Lung (tissue), 11 donors: ENCODE measurements at regions not wholly inside any gene's neighbourhood (a gene's known extent, or its start where the extent isn't known, plus 50 kb on each side); places are given as distances from the start of the nearest gene placed in this dataset.
A peak's percentile ranks its signal among the peaks of the same experiment; 100 is the strongest.

Source experiments
- ATAC-seq: fragments of 200-7000 bp; cut with Tn5 transposase; one replicate; pipeline ENCODE4 v1.9.1; 2020; ENCODE audit warnings: moderate number of reproducible peaks; ENCODE audit not compliant: insufficient read depth, low FRiP score
- DNase-seq, 3 donors: peaks; one replicate each; pipeline ENCODE4 v3.0.0-alpha.2; 2013 to 2017
- H3K27ac ChIP-seq, 2 donors: one replicate each; pipeline ENCODE4 v1.5.1; 2013; ENCODE audit warnings: mild to moderate bottlenecking in 2 of 2, moderate library complexity in 2 of 2, control low read depth in 1 of 2, inconsistent platforms in 1 of 2, low read depth in 1 of 2, low read length in 1 of 2
- H3K27me3 ChIP-seq, 3 donors: one replicate each; pipeline ENCODE4 v1.5.1; 2013; ENCODE audit warnings: low read length in 2 of 3; ENCODE audit not compliant: control insufficient read depth in 3 of 3, insufficient read depth in 3 of 3
- H3K36me3 ChIP-seq, 4 donors: one replicate each; pipeline ENCODE4 v1.5.1; 2013; ENCODE audit warnings: low read length in 4 of 4, mild to moderate bottlenecking in 1 of 4, moderate library complexity in 1 of 4; ENCODE audit not compliant: control insufficient read depth in 4 of 4, insufficient read depth in 4 of 4
- H3K4me1 ChIP-seq, 5 donors: one replicate each; pipeline ENCODE4 v1.5.1; 2013; ENCODE audit warnings: low read length in 5 of 5, mild to moderate bottlenecking in 2 of 5, moderate library complexity in 1 of 5; ENCODE audit not compliant: control insufficient read depth in 5 of 5, insufficient read depth in 5 of 5
- H3K4me3 ChIP-seq: one replicate; pipeline ENCODE4 v1.5.1; 2013; ENCODE audit warnings: mild to moderate bottlenecking, control low read depth, moderate library complexity
- H3K9ac ChIP-seq, 2 donors: one replicate each; pipeline ENCODE4 v1.5.1; 2013; ENCODE audit warnings: low read length in 2 of 2, control low read depth in 1 of 2; ENCODE audit not compliant: insufficient read depth in 1 of 2
- H3K9me3 ChIP-seq, 4 donors: one replicate each; pipeline ENCODE4 v1.5.1; 2013; ENCODE audit warnings: low read length in 3 of 4, mild to moderate bottlenecking in 1 of 4, moderate library complexity in 1 of 4; ENCODE audit not compliant: control insufficient read depth in 4 of 4, insufficient read depth in 3 of 4
- WGBS, 2 donors: extraction: QIAGEN DNeasy Blood & Tissue Kit; methylation state at CpG; one replicate each; pipeline ENCODE4 v1.1.7; 2013; 5-methylcytosine and 5-hydroxymethylcytosine counted together
- TF ChIP-seq, protein P1 (sequence below): IDR thresholded peaks from 2 replicates; pipeline ENCODE4 v1.5.1; 2012; ENCODE audit warnings: mild to moderate bottlenecking; ENCODE audit errors: control extremely low read depth, extremely low read depth
- donor health status: control.
- donor health status: control.
- donor health status: Bipolar disorder and iron deficiency.
- donor health status: healthy.
- donor health status: DM: yes; HTN: yes; CAD: no.

DNA sequence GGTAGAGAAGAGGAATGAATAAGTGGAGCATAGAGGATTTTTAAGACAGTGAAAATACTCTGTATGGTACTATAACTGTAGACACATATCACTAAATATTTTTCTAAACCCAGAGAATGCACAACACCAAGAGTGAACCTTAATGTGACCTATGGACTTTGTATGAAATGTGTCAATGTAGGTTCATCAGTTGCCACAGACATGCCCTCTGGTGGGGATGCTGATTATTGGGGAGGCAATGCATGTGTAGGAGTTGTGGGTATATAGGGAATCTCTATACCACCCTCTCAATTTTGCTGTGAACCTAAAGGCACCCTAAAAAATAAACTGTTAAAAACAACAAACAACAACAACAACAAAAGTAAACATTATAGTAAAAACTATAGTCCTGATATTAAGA, 293.7 kb downstream of the RNF144B start:
- H3K27me3 ChIP-seq = no peaks in the 10 kb centered on the region
- no peaks in the 10 kb centered on the region for H3K9me3 ChIP-seq
- H3K4me3 ChIP-seq = no peak overlapping the region
- no peaks in the 10 kb centered on the region for H3K4me1 ChIP-seq
- no peaks in the 10 kb centered on the region for H3K36me3 ChIP-seq
- TF ChIP-seq, protein P1, sequence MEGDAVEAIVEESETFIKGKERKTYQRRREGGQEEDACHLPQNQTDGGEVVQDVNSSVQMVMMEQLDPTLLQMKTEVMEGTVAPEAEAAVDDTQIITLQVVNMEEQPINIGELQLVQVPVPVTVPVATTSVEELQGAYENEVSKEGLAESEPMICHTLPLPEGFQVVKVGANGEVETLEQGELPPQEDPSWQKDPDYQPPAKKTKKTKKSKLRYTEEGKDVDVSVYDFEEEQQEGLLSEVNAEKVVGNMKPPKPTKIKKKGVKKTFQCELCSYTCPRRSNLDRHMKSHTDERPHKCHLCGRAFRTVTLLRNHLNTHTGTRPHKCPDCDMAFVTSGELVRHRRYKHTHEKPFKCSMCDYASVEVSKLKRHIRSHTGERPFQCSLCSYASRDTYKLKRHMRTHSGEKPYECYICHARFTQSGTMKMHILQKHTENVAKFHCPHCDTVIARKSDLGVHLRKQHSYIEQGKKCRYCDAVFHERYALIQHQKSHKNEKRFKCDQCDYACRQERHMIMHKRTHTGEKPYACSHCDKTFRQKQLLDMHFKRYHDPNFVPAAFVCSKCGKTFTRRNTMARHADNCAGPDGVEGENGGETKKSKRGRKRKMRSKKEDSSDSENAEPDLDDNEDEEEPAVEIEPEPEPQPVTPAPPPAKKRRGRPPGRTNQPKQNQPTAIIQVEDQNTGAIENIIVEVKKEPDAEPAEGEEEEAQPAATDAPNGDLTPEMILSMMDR = no peak
- no peak for ATAC-seq
- H3K27ac ChIP-seq = no peak overlapping the region
- DNase-seq = no peak
- H3K9ac ChIP-seq = no peak overlapping the region

DNA sequence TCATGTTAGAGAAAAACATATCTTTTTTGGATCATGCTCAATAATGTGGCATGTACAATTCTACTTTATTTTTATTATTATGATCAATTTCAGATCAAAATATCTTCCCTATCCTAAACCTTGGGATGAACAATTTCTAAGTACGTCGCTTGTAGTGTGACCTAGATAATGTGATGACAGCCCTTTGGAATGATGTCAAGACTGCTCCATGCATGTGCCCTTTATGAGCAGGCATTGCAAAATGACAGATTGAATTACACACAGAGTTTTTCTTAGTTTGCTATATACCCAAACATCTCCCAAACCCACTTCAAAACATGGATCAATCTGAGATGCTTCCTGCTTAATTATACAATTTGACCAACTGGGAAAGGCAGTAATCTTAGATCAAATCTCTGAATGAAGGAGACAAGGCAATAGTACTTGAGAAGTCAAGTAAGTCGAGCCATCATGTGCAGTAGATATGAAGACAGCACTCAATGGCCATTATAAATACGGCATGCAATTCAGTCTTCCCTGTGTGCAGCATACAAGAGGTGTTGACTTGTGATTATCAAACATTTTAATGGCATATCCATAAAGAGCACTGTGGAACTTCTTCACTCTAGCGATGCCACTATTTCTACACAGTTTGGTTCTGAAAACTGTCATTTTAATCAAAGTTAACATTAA, 294.8 kb downstream of the RNF144B start:
- no peaks in the 10 kb centered on the region for H3K9me3 ChIP-seq
- TF ChIP-seq, protein P1 = no peak
- DNase-seq = peak in 1 of 3 donors; percentile 1
- ATAC-seq = no peak
- 72 to 76% methylated on average over 5 of the region's 5 CpGs for WGBS, 2 donors
- H3K4me1 ChIP-seq = no peaks in the 10 kb centered on the region
- H3K27me3 ChIP-seq = no peaks in the 10 kb centered on the region
- H3K36me3 ChIP-seq = no peaks in the 10 kb centered on the region
- H3K27ac ChIP-seq = no peak overlapping the region
- no peak overlapping the region for H3K4me3 ChIP-seq
- H3K9ac ChIP-seq = no peak overlapping the region

DNA sequence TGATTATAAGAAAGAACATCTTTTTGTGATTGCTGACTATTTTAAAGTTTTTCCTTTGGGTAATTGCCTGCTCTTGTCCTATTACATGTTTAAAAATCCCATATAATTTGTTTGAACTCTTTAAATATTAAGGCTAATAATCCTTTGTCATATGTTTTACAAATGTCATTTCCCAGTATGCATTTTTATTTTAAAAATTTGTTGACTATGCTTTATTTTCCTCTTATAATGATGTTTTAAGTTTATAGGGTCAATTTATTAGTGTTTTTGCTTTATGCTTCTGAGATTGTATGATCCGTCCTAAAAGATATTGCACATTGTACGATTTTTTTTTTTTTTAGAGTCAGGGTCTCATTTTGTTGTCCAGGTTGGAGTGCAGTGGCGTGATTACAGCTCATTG, 297.2 kb downstream of the RNF144B start:
- DNase-seq = no peak
- no peak for ATAC-seq
- 68 to 84% methylated on average over 3 of the region's 3 CpGs for WGBS, 2 donors
- H3K4me3 ChIP-seq = no peak overlapping the region
- H3K36me3 ChIP-seq = no peaks in the 10 kb centered on the region
- no peak overlapping the region for H3K9ac ChIP-seq
- TF ChIP-seq, protein P1 = no peak
- no peaks in the 10 kb centered on the region for H3K4me1 ChIP-seq
- no peaks in the 10 kb centered on the region for H3K9me3 ChIP-seq
- H3K27me3 ChIP-seq = no peaks in the 10 kb centered on the region
- no peak overlapping the region for H3K27ac ChIP-seq
